ENCODE measurements at regions not wholly inside any gene's neighbourhood (a gene's known extent, or its start where the extent isn't known, plus 50 kb on each side); places are given as distances from the start of the nearest gene placed in this dataset.

GRCh38 chr1:87262688-87263087 lies 66.0 kb upstream of the LMO4 start:
- no peaks in the 10 kb centered on the region for H3K4me1 ChIP-seq
- Mint-ChIP-seq H3K4me1 (no peaks in the 10 kb centered on the region), H3K36me3 (no peaks in the 10 kb centered on the region), H3K27me3 (ENCODE audit: insufficient read depth, low read depth) (no peaks in the 10 kb centered on the region), H3K9me3 (peaks cover 3% of the 10 kb centered on the region), H3K4me3 (no peak overlapping the region), H3K27ac (no peak overlapping the region)
- no peak overlapping the region for H3K9ac ChIP-seq
- H3K36me3 ChIP-seq: no peaks in the 10 kb centered on the region
- no peaks in the 10 kb centered on the region for H3K9me3 ChIP-seq (ENCODE audit: low read depth)
- no peaks in the 10 kb centered on the region for H3K79me2 ChIP-seq (ENCODE audit: low read depth)
- TF ChIP-seq CTCF (IDR thresholded peaks at IDR 0.05): no peak
- TF ChIP-seq EZH2 (IDR thresholded peaks at IDR 0.05): no peak
- TF ChIP-seq EZH2phosphoT487 (IDR thresholded peaks at IDR 0.05): no peak
- no peak overlapping the region for H3K4me2 ChIP-seq
- no peaks in the 10 kb centered on the region for H4K20me1 ChIP-seq (ENCODE audit: low read depth)
- H2AFZ ChIP-seq (replicated peaks): no peak overlapping the region
- H3F3A ChIP-seq (ENCODE audit: low read depth): no peaks in the 10 kb centered on the region
- no peak overlapping the region for H3K27ac ChIP-seq
- H3K4me3 ChIP-seq: no peak overlapping the region
- no peaks in the 10 kb centered on the region for H3K27me3 ChIP-seq
- no peak for DNase-seq (ENCODE audit: low spot score)

DNA sequence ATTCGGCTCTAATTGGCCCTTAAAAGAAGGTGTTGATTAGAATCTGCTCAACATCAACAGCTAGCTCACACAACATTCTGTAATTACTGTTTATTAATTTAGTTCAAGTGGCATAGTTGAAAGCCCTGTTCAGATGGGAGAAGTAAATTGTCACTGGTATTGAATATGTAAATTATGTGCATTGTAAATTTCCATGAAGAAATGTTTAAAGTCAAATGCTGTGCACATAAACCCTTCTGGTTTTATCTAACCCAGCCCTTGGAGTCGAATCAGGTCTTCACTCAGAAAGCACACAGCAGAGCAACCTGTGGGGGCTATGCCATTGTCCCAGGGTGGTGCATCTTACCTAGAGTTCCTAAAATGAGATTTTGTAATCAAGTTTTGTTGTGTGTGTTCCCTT lies 65.4 kb upstream of the LMO4 start:
- Mint-ChIP-seq H3K9me3 (peaks cover 3% of the 10 kb centered on the region), H3K4me1 (no peaks in the 10 kb centered on the region), H3K27ac (no peak overlapping the region), H3K36me3 (no peaks in the 10 kb centered on the region), H3K27me3 (ENCODE audit: insufficient read depth, low read depth) (no peaks in the 10 kb centered on the region), H3K4me3 (no peak overlapping the region)
- Histone ChIP-seq H3K79me2 (ENCODE audit: low read depth) (no peaks in the 10 kb centered on the region), H3K4me3 (no peak overlapping the region), H2AFZ (replicated peaks) (no peak overlapping the region), H3K27me3 (no peaks in the 10 kb centered on the region), H4K20me1 (ENCODE audit: low read depth) (no peaks in the 10 kb centered on the region), H3K4me1 (no peaks in the 10 kb centered on the region), H3K27ac (no peak overlapping the region), H3K4me2 (no peak overlapping the region), H3F3A (ENCODE audit: low read depth) (no peaks in the 10 kb centered on the region), H3K9me3 (ENCODE audit: low read depth) (no peaks in the 10 kb centered on the region), H3K36me3 (no peaks in the 10 kb centered on the region), H3K9ac (no peak overlapping the region)
- no peak for DNase-seq (ENCODE audit: low spot score)
- TF ChIP-seq CTCF (IDR thresholded peaks at IDR 0.05) (no peak), EZH2phosphoT487 (IDR thresholded peaks at IDR 0.05) (no peak), EZH2 (IDR thresholded peaks at IDR 0.05) (no peak)

- Histone ChIP-seq H3K27ac (no peak overlapping the region), H3K9ac (no peak overlapping the region), H3K9me3 (ENCODE audit: low read depth) (no peaks in the 10 kb centered on the region), H3K79me2 (ENCODE audit: low read depth) (no peaks in the 10 kb centered on the region), H3K4me2 (no peak overlapping the region), H3K27me3 (no peaks in the 10 kb centered on the region), H3F3A (ENCODE audit: low read depth) (no peaks in the 10 kb centered on the region), H2AFZ (replicated peaks) (no peak overlapping the region), H4K20me1 (ENCODE audit: low read depth) (no peaks in the 10 kb centered on the region), H3K36me3 (no peaks in the 10 kb centered on the region), H3K4me3 (no peak overlapping the region), H3K4me1 (no peaks in the 10 kb centered on the region)
- no peak for DNase-seq (ENCODE audit: low spot score)
- Mint-ChIP-seq H3K9me3 (peaks cover 3% of the 10 kb centered on the region), H3K4me3 (no peak overlapping the region), H3K4me1 (no peaks in the 10 kb centered on the region), H3K36me3 (no peaks in the 10 kb centered on the region), H3K27ac (no peak overlapping the region), H3K27me3 (ENCODE audit: insufficient read depth, low read depth) (no peaks in the 10 kb centered on the region)
- TF ChIP-seq CTCF (IDR thresholded peaks at IDR 0.05) (no peak), EZH2 (IDR thresholded peaks at IDR 0.05) (no peak), EZH2phosphoT487 (IDR thresholded peaks at IDR 0.05) (no peak)
Measured at GRCh38 chr1:87263785-87264184, 64.9 kb upstream of the LMO4 start.

GRCh38 chr1:87264976-87265375 lies 63.7 kb upstream of the LMO4 start:
- Histone ChIP-seq H3K9me3 (ENCODE audit: low read depth) (no peaks in the 10 kb centered on the region), H3K9ac (no peak overlapping the region), H3K27me3 (no peaks in the 10 kb centered on the region), H3K27ac (no peak overlapping the region), H3F3A (ENCODE audit: low read depth) (no peaks in the 10 kb centered on the region), H3K4me2 (no peak overlapping the region), H2AFZ (replicated peaks) (no peak overlapping the region), H3K36me3 (no peaks in the 10 kb centered on the region), H3K79me2 (ENCODE audit: low read depth) (no peaks in the 10 kb centered on the region), H3K4me1 (no peaks in the 10 kb centered on the region), H4K20me1 (ENCODE audit: low read depth) (no peaks in the 10 kb centered on the region), H3K4me3 (no peak overlapping the region)
- Mint-ChIP-seq H3K9me3 (no peaks in the 10 kb centered on the region), H3K36me3 (no peaks in the 10 kb centered on the region), H3K27ac (no peak overlapping the region), H3K4me1 (no peaks in the 10 kb centered on the region), H3K27me3 (ENCODE audit: insufficient read depth, low read depth) (no peaks in the 10 kb centered on the region), H3K4me3 (no peak overlapping the region)
- TF ChIP-seq EZH2phosphoT487 (IDR thresholded peaks at IDR 0.05): no peak
- TF ChIP-seq EZH2 (IDR thresholded peaks at IDR 0.05): no peak
- no peak for TF ChIP-seq CTCF (IDR thresholded peaks at IDR 0.05)
- DNase-seq (ENCODE audit: low spot score): no peak
